Natural killer cell (primary cell): ENCODE measurements at regions not wholly inside any gene's neighbourhood (a gene's known extent, or its start where the extent isn't known, plus 50 kb on each side); places are given as distances from the start of the nearest gene placed in this dataset.

Source experiments
- ATAC-seq, 3 donors: fragments of 150-1000 bp in 2 of 3; fragments of 200-7000 bp in 1 of 3; cut with Tn5 transposase; 1 replicate in 1 of 3; 2 replicates in 2 of 3; pipeline ENCODE4 v1.10.0; 2021; ENCODE audit warnings: mild to moderate bottlenecking in 2 of 3, moderate library complexity in 2 of 3
- DNase-seq, 2 donors: peaks; one replicate each; pipeline versions ENCODE4 v3.0.0 to v3.0.0-alpha.2; 2013 to 2021; ENCODE audit warnings: mixed read lengths in 1 of 2
- H3K27ac ChIP-seq: one replicate; pipeline ENCODE4 v1.5.1; 2013; ENCODE audit warnings: mild to moderate bottlenecking, low read length
- H3K27me3 ChIP-seq: one replicate; pipeline ENCODE4 v1.6.1; 2013; ENCODE audit warnings: low read length; ENCODE audit not compliant: control insufficient read depth, insufficient read depth
- H3K36me3 ChIP-seq: one replicate; pipeline ENCODE4 v1.6.1; 2013; ENCODE audit warnings: low read length; ENCODE audit not compliant: control insufficient read depth, insufficient read depth
- H3K4me1 ChIP-seq: one replicate; pipeline ENCODE4 v1.6.1; 2013; ENCODE audit warnings: low read length; ENCODE audit not compliant: control insufficient read depth, insufficient read depth
- H3K4me3 ChIP-seq: one replicate; pipeline ENCODE4 v1.5.1; 2013; ENCODE audit warnings: low read length
- H3K9me3 ChIP-seq: one replicate; pipeline ENCODE4 v1.6.1; 2013; ENCODE audit warnings: low read length; ENCODE audit not compliant: control insufficient read depth, insufficient read depth
- H3K27ac Mint-ChIP-seq, 2 donors: one replicate each; pipeline ENCODE4 v1.8.0; 2022; ENCODE audit warnings: mild to moderate bottlenecking in 2 of 2, mixed read lengths in 2 of 2, moderate library complexity in 1 of 2
- H3K27me3 Mint-ChIP-seq, 2 donors: one replicate each; pipeline ENCODE4 v1.8.0; 2022; ENCODE audit warnings: low read depth in 2 of 2, mixed read lengths in 2 of 2
- H3K36me3 Mint-ChIP-seq: one replicate; pipeline ENCODE4 v1.8.0; 2022; ENCODE audit warnings: mixed read lengths
- H3K4me1 Mint-ChIP-seq, 2 donors: one replicate each; pipeline ENCODE4 v1.8.0; 2022; ENCODE audit warnings: mixed read lengths in 2 of 2
- H3K4me3 Mint-ChIP-seq: one replicate; pipeline ENCODE4 v1.8.0; 2022; ENCODE audit warnings: mild to moderate bottlenecking, moderate library complexity, mixed read lengths
- H3K9me3 Mint-ChIP-seq, 2 donors: one replicate each; pipeline ENCODE4 v1.8.0; 2022; ENCODE audit warnings: mixed read lengths in 2 of 2
- WGBS: methylation state at CpG from one replicate; pipeline ENCODE4 v1.1.7; 2013; ENCODE audit warnings: missing lambda C conversion rate; ENCODE audit not compliant: insufficient coverage; 5-methylcytosine and 5-hydroxymethylcytosine counted together
- intact Hi-C: fragments of 100-400 bp; cut with micrococcal nuclease; formaldehyde crosslinking; loops from one replicate; pipeline ENCODE4 v1.14.2; 2022
- TF ChIP-seq, protein P1 (sequence below): fragments of 200-600 bp; IDR thresholded peaks from one replicate; pipeline ENCODE4 v1.8.0; 2022; ENCODE audit warnings: antibody characterized with exemption

DNA sequence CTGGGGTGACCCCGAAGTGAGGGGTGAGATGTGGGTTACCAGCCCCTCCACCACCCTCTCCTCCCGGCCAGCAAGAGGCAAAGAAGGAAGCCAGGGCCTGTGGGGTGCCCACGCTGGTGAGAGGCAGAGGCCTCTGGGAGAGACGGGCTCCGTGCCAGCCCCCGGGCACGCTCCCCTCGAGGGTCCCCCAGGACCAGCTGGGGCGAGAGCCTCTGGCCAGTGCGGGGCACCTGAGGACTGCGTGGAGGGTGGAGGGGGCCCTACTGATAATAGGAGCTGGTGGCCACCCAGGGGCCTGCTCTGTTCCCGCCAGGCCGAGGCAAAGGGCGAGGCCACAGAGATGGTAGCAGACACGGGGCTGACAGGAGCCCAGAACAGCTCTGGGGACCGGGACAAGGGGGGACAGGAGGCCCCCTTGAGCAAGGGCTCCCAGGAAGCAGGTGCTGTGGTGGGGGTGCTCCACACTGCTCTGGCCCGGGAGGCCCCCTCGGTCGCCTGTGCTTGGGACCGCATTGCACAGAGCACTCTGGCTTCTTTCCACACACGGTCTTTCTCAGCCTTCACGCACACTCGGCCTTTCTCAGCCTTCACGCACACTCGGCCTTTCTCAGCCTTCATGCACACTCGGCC, 226.9 kb downstream of the TTLL2 start:
- Mint-ChIP-seq H3K36me3 (no peaks in the 10 kb centered on the region), H3K4me3 (no peak overlapping the region), H3K27me3 (no peaks in the 10 kb centered on the region), H3K4me1 (no peaks in the 10 kb centered on the region), H3K9me3 (peaks cover 0 to 3% of the 10 kb centered on the region in 2 donors), H3K27ac (no peak overlapping the region)
- no peaks in the 10 kb centered on the region for H3K4me1 ChIP-seq
- intact Hi-C loops: no loop called here
- no peak overlapping the region for H3K27ac ChIP-seq
- H3K36me3 ChIP-seq: no peaks in the 10 kb centered on the region
- ATAC-seq (no peak), DNase-seq (no peak)
- TF ChIP-seq, protein P1, sequence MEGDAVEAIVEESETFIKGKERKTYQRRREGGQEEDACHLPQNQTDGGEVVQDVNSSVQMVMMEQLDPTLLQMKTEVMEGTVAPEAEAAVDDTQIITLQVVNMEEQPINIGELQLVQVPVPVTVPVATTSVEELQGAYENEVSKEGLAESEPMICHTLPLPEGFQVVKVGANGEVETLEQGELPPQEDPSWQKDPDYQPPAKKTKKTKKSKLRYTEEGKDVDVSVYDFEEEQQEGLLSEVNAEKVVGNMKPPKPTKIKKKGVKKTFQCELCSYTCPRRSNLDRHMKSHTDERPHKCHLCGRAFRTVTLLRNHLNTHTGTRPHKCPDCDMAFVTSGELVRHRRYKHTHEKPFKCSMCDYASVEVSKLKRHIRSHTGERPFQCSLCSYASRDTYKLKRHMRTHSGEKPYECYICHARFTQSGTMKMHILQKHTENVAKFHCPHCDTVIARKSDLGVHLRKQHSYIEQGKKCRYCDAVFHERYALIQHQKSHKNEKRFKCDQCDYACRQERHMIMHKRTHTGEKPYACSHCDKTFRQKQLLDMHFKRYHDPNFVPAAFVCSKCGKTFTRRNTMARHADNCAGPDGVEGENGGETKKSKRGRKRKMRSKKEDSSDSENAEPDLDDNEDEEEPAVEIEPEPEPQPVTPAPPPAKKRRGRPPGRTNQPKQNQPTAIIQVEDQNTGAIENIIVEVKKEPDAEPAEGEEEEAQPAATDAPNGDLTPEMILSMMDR: no peak
- 88% methylated on average over 26 of the region's 26 CpGs for WGBS
- no peaks in the 10 kb centered on the region for H3K27me3 ChIP-seq
- H3K4me3 ChIP-seq: no peak overlapping the region
- H3K9me3 ChIP-seq: no peaks in the 10 kb centered on the region

DNA sequence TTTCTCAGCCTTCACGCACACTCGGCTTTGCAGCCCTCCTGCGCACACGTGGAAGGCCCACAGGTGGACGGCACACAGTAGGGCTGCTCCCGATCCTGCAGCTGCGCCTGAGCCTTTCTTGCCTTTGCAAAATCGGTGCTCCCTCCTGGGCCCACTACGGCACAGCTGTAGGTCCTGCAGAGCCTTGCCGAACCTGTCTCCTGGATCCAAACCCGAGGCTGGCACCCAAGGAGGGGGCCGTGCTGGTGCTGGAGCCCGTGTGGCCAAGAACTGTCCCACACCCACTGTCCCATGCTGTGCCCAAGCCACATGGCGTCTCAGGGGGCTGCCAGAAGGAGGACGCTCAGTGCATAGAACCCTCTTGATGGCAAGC, 227.4 kb downstream of the TTLL2 start:
- Mint-ChIP-seq H3K36me3 (no peaks in the 10 kb centered on the region), H3K27ac (no peak overlapping the region), H3K4me1 (no peaks in the 10 kb centered on the region), H3K4me3 (no peak overlapping the region), H3K9me3 (peaks cover 0 to 3% of the 10 kb centered on the region in 2 donors), H3K27me3 (no peaks in the 10 kb centered on the region)
- Histone ChIP-seq H3K27me3 (no peaks in the 10 kb centered on the region), H3K4me3 (no peak overlapping the region), H3K4me1 (no peaks in the 10 kb centered on the region), H3K36me3 (no peaks in the 10 kb centered on the region), H3K9me3 (no peaks in the 10 kb centered on the region), H3K27ac (no peak overlapping the region)
- 87% methylated on average over 15 of the region's 15 CpGs for WGBS
- DNase-seq (no peak), ATAC-seq (no peak)
- TF ChIP-seq, protein P1: no peak
- intact Hi-C loops: no loop called here

DNA sequence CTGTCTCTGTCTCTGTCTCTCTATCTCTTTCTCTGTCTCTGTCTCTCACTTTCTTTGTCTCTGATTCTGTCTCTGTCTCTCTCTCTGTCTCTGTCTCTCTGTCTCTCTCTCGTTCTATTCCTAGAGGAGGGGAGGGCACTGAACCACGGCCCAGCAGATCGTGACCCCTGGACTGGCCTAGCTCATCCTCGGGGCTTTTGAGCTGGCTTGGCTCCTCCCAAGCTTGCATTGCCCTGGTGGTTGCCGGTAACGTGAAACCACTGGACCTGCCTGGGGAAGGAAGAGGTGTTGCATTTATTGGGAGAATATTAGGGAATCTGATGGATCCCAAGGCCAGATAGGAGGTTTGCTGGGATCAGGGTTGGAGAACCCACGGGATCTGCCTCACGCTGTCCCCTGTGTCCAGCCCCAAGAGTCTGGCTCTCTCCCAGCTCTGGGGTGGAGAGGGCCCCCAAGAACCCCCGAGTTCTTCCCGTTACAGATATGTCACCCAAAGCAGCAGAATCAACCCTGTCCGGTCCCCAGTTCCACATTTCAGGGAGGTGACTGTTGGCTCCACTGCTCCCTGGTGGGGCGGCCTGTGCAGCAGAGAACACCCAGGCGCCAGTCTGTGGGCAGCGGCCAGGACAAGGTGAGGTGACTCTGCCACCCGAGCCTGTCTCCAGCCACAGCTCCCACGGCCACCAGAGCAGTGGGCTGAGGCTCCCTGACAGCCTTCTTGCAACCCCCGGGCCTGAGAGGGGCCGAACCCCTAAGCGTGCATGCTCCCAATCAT, 228.3 kb downstream of the TTLL2 start:
- Mint-ChIP-seq H3K27me3 (no peaks in the 10 kb centered on the region), H3K27ac (no peak overlapping the region), H3K4me3 (no peak overlapping the region), H3K36me3 (no peaks in the 10 kb centered on the region), H3K4me1 (no peaks in the 10 kb centered on the region), H3K9me3 (peaks cover 0 to 3% of the 10 kb centered on the region in 2 donors)
- H3K9me3 ChIP-seq: no peaks in the 10 kb centered on the region
- 88% methylated on average over 19 of the region's 19 CpGs for WGBS
- DNase-seq (no peak), ATAC-seq (no peak)
- no peaks in the 10 kb centered on the region for H3K36me3 ChIP-seq
- TF ChIP-seq, protein P1: no peak
- H3K27ac ChIP-seq: no peak overlapping the region
- intact Hi-C loops: no loop called here
- H3K4me3 ChIP-seq: no peak overlapping the region
- no peaks in the 10 kb centered on the region for H3K27me3 ChIP-seq
- no peaks in the 10 kb centered on the region for H3K4me1 ChIP-seq
